ENCODE measurements at regions not wholly inside any gene's neighbourhood (a gene's known extent, or its start where the extent isn't known, plus 50 kb on each side); places are given as distances from the start of the nearest gene placed in this dataset.

DNA sequence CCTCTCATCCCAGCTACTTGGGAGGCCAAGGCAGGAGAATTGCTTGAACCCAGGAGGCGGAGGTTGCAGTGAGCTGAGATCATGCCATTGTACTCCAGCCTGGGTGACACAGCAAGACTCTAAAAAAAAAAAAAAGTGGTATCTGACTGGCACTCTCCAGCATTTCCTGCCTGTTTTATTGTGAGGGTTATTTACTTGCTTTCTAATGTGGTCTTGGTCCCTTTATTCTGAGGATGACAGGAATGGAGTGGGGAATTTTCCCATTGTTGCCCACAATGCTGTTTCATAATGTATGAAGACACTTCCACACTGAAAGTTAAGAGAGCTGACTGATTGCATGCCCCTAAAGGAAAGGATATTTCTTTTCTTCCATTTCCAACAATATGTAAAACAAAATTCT is 286.5 kb upstream of the MTNR1B start:
- DNase-seq (no peak), ATAC-seq (ENCODE audit: low FRiP score) (no peak)
- Histone ChIP-seq H3K9me3 (ENCODE audit: control insufficient read depth, low read length) (no peaks in the 10 kb centered on the region), H3K27ac (ENCODE audit: low read depth in 1 of 2, low read length in 2 of 2) (no peak overlapping the region), H3K36me3 (ENCODE audit: control insufficient read depth in 1 of 2, insufficient read depth in 2 of 2, low read length in 1 of 2) (no peaks in the 10 kb centered on the region), H3K4me3 (ENCODE audit: low read length in 2 of 2) (no peak overlapping the region), H3K27me3 (ENCODE audit: control insufficient read depth in 1 of 2, insufficient read depth in 2 of 2, low read length in 1 of 2) (no peaks in the 10 kb centered on the region), H3K4me1 (ENCODE audit: control insufficient read depth in 1 of 2, insufficient read depth in 2 of 2, low read length in 2 of 2) (no peaks in the 10 kb centered on the region)
- intact Hi-C loops (cut with DNase I) = no loop called here
- 95 to 98% methylated on average over 1 of the region's 1 CpG for WGBS, 2 donors

DNA sequence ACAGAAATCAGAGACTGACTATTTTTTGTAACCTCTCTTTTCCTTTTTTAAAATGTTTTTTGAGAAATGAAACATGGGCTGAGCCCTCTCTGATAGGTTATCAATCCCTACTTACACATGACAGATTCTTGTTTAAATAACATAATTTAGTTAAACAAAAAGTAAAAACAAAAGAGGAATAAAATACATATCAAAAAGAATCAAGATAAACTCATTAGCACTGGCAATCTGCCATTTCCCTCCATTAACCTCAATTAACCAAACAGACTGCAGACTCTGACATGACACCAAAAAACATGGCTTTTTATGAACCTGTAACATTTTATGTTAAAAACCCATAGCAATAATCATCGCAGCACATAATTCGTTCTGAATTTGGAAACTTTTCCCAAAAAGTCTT is 284.4 kb upstream of the MTNR1B start:
- ATAC-seq (ENCODE audit: low FRiP score) = no peak
- intact Hi-C loops (cut with DNase I) = no loop called here
- Histone ChIP-seq H3K36me3 (ENCODE audit: control insufficient read depth in 1 of 2, insufficient read depth in 2 of 2, low read length in 1 of 2) (peaks cover 0 to 2% of the 10 kb centered on the region in 2 donors), H3K27me3 (ENCODE audit: control insufficient read depth in 1 of 2, insufficient read depth in 2 of 2, low read length in 1 of 2) (no peaks in the 10 kb centered on the region), H3K9me3 (ENCODE audit: control insufficient read depth, low read length) (no peaks in the 10 kb centered on the region), H3K4me1 (ENCODE audit: control insufficient read depth in 1 of 2, insufficient read depth in 2 of 2, low read length in 2 of 2) (peaks cover 0 to 2% of the 10 kb centered on the region in 2 donors), H3K27ac (ENCODE audit: low read depth in 1 of 2, low read length in 2 of 2) (no peak overlapping the region), H3K4me3 (ENCODE audit: low read length in 2 of 2) (no peak overlapping the region)
- no peak for DNase-seq
- 92 to 95% methylated on average over 2 of the region's 2 CpGs for WGBS, 2 donors

DNA sequence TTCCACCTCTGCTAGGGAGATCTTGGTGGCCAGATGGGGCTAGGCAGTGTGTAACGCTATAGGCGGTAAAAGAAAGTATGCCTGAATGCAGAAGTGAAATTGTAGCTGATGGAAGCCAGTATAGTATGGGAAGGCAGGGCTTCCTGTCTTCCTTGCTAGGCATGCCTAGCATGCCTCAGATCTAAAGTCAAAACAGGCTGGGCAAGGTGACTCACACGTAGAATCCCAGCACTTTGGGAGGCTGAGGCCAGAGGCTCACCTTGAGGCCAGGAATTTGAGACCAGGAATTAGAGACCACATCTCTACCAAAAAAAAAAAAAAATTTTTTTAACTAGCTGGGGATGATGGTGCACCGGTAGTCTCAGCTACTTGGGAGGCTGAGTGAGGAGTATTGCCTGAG is 281.7 kb upstream of the MTNR1B start:
- Histone ChIP-seq H3K27ac (ENCODE audit: low read depth in 1 of 2, low read length in 2 of 2) (no peak overlapping the region), H3K36me3 (ENCODE audit: control insufficient read depth in 1 of 2, insufficient read depth in 2 of 2, low read length in 1 of 2) (peaks cover 0 to 2% of the 10 kb centered on the region in 2 donors), H3K27me3 (ENCODE audit: control insufficient read depth in 1 of 2, insufficient read depth in 2 of 2, low read length in 1 of 2) (no peaks in the 10 kb centered on the region), H3K4me3 (ENCODE audit: low read length in 2 of 2) (no peak overlapping the region), H3K4me1 (ENCODE audit: control insufficient read depth in 1 of 2, insufficient read depth in 2 of 2, low read length in 2 of 2) (peaks cover 0 to 2% of the 10 kb centered on the region in 2 donors), H3K9me3 (ENCODE audit: control insufficient read depth, low read length) (no peaks in the 10 kb centered on the region)
- 93 to 94% methylated on average over 4 of the region's 4 CpGs for WGBS, 2 donors
- ATAC-seq (ENCODE audit: low FRiP score) = no peak
- intact Hi-C loops (cut with DNase I) = no loop called here
- DNase-seq = no peak

DNA sequence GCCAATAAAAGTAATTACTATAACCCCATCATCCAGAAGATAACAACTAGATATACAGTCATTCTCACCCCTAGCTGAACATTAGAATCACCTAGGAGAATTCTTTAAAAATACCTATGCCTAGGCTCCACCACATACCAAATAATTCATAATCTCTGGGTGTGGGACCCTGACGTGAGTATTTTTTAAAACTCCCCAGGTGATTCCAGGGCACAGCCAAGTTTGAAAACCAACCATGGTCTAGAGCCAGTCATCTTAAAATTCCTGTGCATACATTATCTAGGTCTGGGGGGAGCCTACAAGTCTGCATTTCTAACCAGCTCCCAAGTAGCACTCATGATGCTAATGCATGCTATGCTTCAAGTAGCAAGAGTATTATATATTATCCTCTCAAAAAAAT is 281.0 kb upstream of the MTNR1B start:
- H3K4me3 ChIP-seq (ENCODE audit: low read length in 2 of 2) = no peak overlapping the region
- DNase-seq = no peak
- H3K36me3 ChIP-seq (ENCODE audit: control insufficient read depth in 1 of 2, insufficient read depth in 2 of 2, low read length in 1 of 2) = peaks cover 0 to 2% of the 10 kb centered on the region in 2 donors
- H3K27me3 ChIP-seq (ENCODE audit: control insufficient read depth in 1 of 2, insufficient read depth in 2 of 2, low read length in 1 of 2) = no peaks in the 10 kb centered on the region
- intact Hi-C loops (cut with DNase I) = no loop called here
- no peak overlapping the region for H3K27ac ChIP-seq (ENCODE audit: low read depth in 1 of 2, low read length in 2 of 2)
- H3K9me3 ChIP-seq (ENCODE audit: control insufficient read depth, low read length) = no peaks in the 10 kb centered on the region
- no peak for ATAC-seq (ENCODE audit: low FRiP score)
- peaks cover 0 to 2% of the 10 kb centered on the region in 2 donors for H3K4me1 ChIP-seq (ENCODE audit: control insufficient read depth in 1 of 2, insufficient read depth in 2 of 2, low read length in 2 of 2)
- WGBS, 2 donors = 83 to 84% methylated on average over 1 of the region's 1 CpG

DNA sequence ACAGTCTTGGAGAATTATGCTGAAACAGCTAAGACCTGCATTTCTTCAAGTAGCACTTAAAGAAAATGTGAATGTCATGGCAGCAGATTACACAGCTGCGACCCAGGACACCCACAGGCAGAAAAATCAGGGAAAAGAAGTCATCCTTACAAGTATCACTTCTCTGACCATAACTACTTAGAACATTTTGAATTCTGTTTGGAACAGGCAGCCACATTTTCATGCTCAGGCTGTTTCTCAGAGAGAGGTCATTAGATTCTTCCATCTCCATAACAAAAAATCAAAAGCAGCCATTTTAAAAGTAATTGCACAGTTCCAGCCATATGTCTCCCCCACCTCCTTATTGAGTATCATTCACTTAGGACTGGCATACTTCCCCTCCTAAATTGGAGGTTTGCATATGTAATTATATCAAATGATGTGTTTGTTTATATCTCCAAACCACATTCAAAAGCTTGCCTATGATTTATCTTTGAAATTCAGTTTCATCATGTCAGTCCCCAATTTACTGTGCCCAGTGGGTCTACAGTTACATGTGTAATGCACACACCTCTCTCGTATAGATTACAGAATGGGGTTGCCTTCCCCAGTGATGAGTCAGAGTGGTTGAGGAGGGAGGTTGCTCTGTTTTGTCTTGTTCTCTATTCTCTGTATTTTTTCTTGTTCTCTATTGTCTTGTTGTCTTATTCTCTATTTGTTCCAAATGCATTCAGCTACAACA is 276.5 kb upstream of the MTNR1B start:
- Histone ChIP-seq H3K36me3 (ENCODE audit: control insufficient read depth in 1 of 2, insufficient read depth in 2 of 2, low read length in 1 of 2) (peaks cover 0 to 4% of the 10 kb centered on the region in 2 donors), H3K4me1 (ENCODE audit: control insufficient read depth in 1 of 2, insufficient read depth in 2 of 2, low read length in 2 of 2) (peaks cover 0 to 2% of the 10 kb centered on the region in 2 donors), H3K27ac (ENCODE audit: low read depth in 1 of 2, low read length in 2 of 2) (no peak overlapping the region), H3K27me3 (ENCODE audit: control insufficient read depth in 1 of 2, insufficient read depth in 2 of 2, low read length in 1 of 2) (no peaks in the 10 kb centered on the region), H3K9me3 (ENCODE audit: control insufficient read depth, low read length) (no peaks in the 10 kb centered on the region), H3K4me3 (ENCODE audit: low read length in 2 of 2) (no peak overlapping the region)
- ATAC-seq (ENCODE audit: low FRiP score) = no peak
- DNase-seq = no peak
- intact Hi-C loops (cut with DNase I) = no loop called here
- WGBS, 2 donors = 83 to 84% methylated on average over 2 of the region's 2 CpGs

DNA sequence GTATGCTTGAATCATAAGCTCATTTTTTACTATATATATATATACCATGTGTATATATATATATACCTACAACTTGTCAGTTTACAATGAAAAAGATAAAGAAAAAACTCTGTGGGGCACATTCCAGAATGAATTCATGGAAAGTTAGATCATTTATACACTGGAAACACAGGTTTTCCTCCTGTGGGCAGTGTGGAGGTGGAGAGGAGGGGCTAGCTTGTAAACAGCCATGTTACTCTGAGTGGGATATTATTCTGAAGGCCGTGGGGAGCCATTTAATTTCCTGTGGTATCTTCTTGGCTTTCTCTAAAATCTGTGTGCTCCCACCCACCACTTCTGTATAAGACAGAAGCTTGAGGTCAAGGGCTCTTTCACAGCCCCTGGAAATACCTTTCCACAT is 273.4 kb upstream of the MTNR1B start:
- Histone ChIP-seq H3K9me3 (ENCODE audit: control insufficient read depth, low read length) (no peaks in the 10 kb centered on the region), H3K4me1 (ENCODE audit: control insufficient read depth in 1 of 2, insufficient read depth in 2 of 2, low read length in 2 of 2) (no peaks in the 10 kb centered on the region), H3K27me3 (ENCODE audit: control insufficient read depth in 1 of 2, insufficient read depth in 2 of 2, low read length in 1 of 2) (no peaks in the 10 kb centered on the region), H3K4me3 (ENCODE audit: low read length in 2 of 2) (no peak overlapping the region), H3K27ac (ENCODE audit: low read depth in 1 of 2, low read length in 2 of 2) (no peak overlapping the region), H3K36me3 (ENCODE audit: control insufficient read depth in 1 of 2, insufficient read depth in 2 of 2, low read length in 1 of 2) (peaks cover 0 to 2% of the 10 kb centered on the region in 2 donors)
- DNase-seq (no peak), ATAC-seq (ENCODE audit: low FRiP score) (no peak)
- intact Hi-C loops (cut with DNase I) = no loop called here
- 94 to 95% methylated on average over 1 of the region's 1 CpG for WGBS, 2 donors

DNA sequence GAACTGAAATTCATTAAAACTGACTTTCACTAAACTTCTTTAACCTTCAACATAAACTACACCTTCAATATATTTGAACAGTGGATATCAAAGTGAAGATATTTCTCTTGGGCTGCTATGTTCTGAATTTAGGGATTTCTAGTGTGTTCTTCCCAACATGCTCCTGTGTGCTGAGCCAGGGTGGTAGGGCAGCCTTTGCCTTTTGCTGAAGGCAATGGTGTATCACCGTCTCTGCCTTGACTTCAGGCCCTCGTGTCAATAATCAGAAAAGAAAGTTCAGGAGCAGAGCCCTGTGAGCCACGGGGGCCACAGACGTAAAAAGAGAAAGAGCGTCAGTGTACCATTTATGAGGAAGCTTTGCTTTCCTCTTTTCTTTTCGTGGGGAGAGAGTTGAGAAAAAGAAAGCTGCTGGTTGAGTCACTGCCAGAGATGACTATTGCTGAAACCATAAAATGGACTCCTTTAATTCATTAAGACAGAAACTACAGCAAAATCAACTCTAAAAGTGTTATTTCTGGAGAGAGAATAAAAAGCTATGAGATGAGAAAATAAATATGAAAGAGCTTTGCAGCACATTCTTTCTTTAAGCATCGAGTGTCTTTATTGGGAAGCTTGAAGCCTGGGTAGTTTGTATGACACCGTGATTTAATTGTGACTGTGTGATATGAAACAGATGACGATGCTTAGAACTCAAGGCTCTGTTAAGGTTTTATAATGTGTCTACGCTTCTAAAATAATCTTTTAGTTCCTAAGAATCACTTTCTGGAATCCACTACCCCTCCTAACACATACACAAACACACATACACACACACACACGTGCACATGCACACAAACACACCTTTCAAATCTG is 271.8 kb upstream of the MTNR1B start:
- ATAC-seq (ENCODE audit: low FRiP score) = no peak

DNA sequence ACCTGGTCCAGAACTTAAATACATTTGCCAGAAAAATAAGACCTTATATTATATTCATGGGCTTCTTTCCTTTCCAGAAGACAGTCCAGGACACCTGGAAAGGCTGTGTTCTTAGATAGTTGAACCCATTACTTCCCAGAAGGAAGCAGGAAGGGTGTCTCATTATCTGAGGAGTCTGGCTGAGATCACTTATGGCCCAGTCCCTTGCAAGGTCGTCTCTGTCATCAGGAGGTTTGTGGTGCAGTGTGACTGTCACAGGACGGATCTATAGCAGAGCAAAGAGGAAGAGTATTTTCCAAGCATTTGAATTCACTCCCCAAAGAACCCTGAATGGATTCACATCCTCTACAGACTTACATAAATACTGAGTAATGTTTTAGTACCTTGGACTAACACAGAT is 270.7 kb upstream of the MTNR1B start:
- no peak overlapping the region for H3K4me3 ChIP-seq (ENCODE audit: low read length in 2 of 2)
- peaks cover 0 to 3% of the 10 kb centered on the region in 2 donors for H3K4me1 ChIP-seq (ENCODE audit: control insufficient read depth in 1 of 2, insufficient read depth in 2 of 2, low read length in 2 of 2)
- 78 to 83% methylated on average over 2 of the region's 2 CpGs for WGBS, 2 donors
- H3K9me3 ChIP-seq (ENCODE audit: control insufficient read depth, low read length) = no peaks in the 10 kb centered on the region
- H3K27me3 ChIP-seq (ENCODE audit: control insufficient read depth in 1 of 2, insufficient read depth in 2 of 2, low read length in 1 of 2) = no peaks in the 10 kb centered on the region
- no peak for DNase-seq
- ATAC-seq (ENCODE audit: low FRiP score) = no peak
- H3K36me3 ChIP-seq (ENCODE audit: control insufficient read depth in 1 of 2, insufficient read depth in 2 of 2, low read length in 1 of 2) = peaks cover 0 to 2% of the 10 kb centered on the region in 2 donors
- intact Hi-C loops (cut with DNase I) = no loop called here
- no peak overlapping the region for H3K27ac ChIP-seq (ENCODE audit: low read depth in 1 of 2, low read length in 2 of 2)

More for the DNA sequence above, 271.8 kb upstream of the MTNR1B start:
- 85 to 88% methylated on average over 11 of the region's 11 CpGs for WGBS, 2 donors
- DNase-seq = no peak
- Histone ChIP-seq H3K9me3 (ENCODE audit: control insufficient read depth, low read length) (no peaks in the 10 kb centered on the region), H3K4me1 (ENCODE audit: control insufficient read depth in 1 of 2, insufficient read depth in 2 of 2, low read length in 2 of 2) (no peaks in the 10 kb centered on the region), H3K4me3 (ENCODE audit: low read length in 2 of 2) (no peak overlapping the region), H3K36me3 (ENCODE audit: control insufficient read depth in 1 of 2, insufficient read depth in 2 of 2, low read length in 1 of 2) (peaks cover 0 to 2% of the 10 kb centered on the region in 2 donors), H3K27ac (ENCODE audit: low read depth in 1 of 2, low read length in 2 of 2) (no peak overlapping the region), H3K27me3 (ENCODE audit: control insufficient read depth in 1 of 2, insufficient read depth in 2 of 2, low read length in 1 of 2) (no peaks in the 10 kb centered on the region)
- intact Hi-C loops (cut with DNase I) = no loop called here
